H9 (cell line): ENCODE measurements at regions not wholly inside any gene's neighbourhood (a gene's known extent, or its start where the extent isn't known, plus 50 kb on each side); places are given as distances from the start of the nearest gene placed in this dataset.

Experiments
- DNase-seq: peaks from one replicate; pipeline ENCODE4 v3.0.0-alpha.2; 2017
- H2AFZ ChIP-seq: one replicate; pipeline ENCODE4 v1.6.1; 2013; ENCODE audit warnings: mild to moderate bottlenecking, low read length, control low read depth, moderate library complexity
- H2AK5ac ChIP-seq: 2 replicates; pipeline ENCODE4 v1.6.1; 2013; ENCODE audit warnings: low read length, control low read depth, mixed read lengths; ENCODE audit not compliant: insufficient read length
- H2BK120ac ChIP-seq: one replicate; pipeline ENCODE4 v1.6.1; 2013; ENCODE audit warnings: low read depth, mild to moderate bottlenecking, low read length, control low read depth, inconsistent platforms; ENCODE audit not compliant: poor library complexity, severe bottlenecking
- H2BK12ac ChIP-seq: 2 replicates; pipeline ENCODE4 v1.6.1; 2013; ENCODE audit warnings: low read length, control low read depth, mixed read lengths, low read depth; ENCODE audit not compliant: insufficient read length
- H2BK15ac ChIP-seq: 2 replicates; pipeline ENCODE4 v1.6.1; 2013; ENCODE audit warnings: low read depth, low read length, control low read depth
- H2BK20ac ChIP-seq: one replicate; pipeline ENCODE4 v1.6.1; 2013; ENCODE audit warnings: low read depth, mild to moderate bottlenecking, low read length, control low read depth, inconsistent platforms; ENCODE audit not compliant: poor library complexity, severe bottlenecking
- H2BK5ac ChIP-seq: 2 replicates; pipeline ENCODE4 v1.6.1; 2013; ENCODE audit warnings: low read length, control low read depth, mixed read lengths; ENCODE audit not compliant: insufficient read length
- H3K14ac ChIP-seq: 2 replicates; pipeline ENCODE4 v1.6.1; 2013; ENCODE audit warnings: low read length, control low read depth; ENCODE audit not compliant: insufficient read depth
- H3K18ac ChIP-seq: 2 replicates; pipeline ENCODE4 v1.6.1; 2013; ENCODE audit warnings: low read depth, mild to moderate bottlenecking, mixed read lengths, low read length, control low read depth; ENCODE audit not compliant: insufficient read length
- H3K23ac ChIP-seq: 2 replicates; pipeline ENCODE4 v1.6.1; 2013; ENCODE audit warnings: low read length, control low read depth, mixed read lengths, low read depth; ENCODE audit not compliant: insufficient read length
- H3K23me2 ChIP-seq: 2 replicates; pipeline ENCODE4 v1.6.1; 2013; ENCODE audit warnings: low read depth, mild to moderate bottlenecking, mixed read lengths, low read length, control low read depth; ENCODE audit not compliant: insufficient read length, poor library complexity, severe bottlenecking
- H3K27ac ChIP-seq: 2 replicates; pipeline ENCODE4 v1.5.1; 2013; ENCODE audit warnings: low read length, control low read depth, mixed read lengths, low read depth; ENCODE audit not compliant: insufficient read length
- H3K27me3 ChIP-seq: 2 replicates; pipeline ENCODE4 v1.6.1; 2013; ENCODE audit warnings: low read length, control low read depth, inconsistent platforms; ENCODE audit not compliant: insufficient read depth
- H3K4ac ChIP-seq: 2 replicates; pipeline ENCODE4 v1.6.1; 2013; ENCODE audit warnings: low read depth, mild to moderate bottlenecking, control low read depth, inconsistent platforms, low read length, moderate library complexity
- H3K4me1 ChIP-seq: 2 replicates; pipeline ENCODE4 v1.6.1; 2013; ENCODE audit warnings: low read length, control low read depth, inconsistent platforms; ENCODE audit not compliant: insufficient read depth
- H3K4me2 ChIP-seq: 2 replicates; pipeline ENCODE4 v1.6.1; 2013; ENCODE audit warnings: low read length, control low read depth, mixed read lengths; ENCODE audit not compliant: insufficient read length, insufficient read depth
- H3K56ac ChIP-seq: 2 replicates; pipeline ENCODE4 v1.6.1; 2013; ENCODE audit warnings: low read depth, mild to moderate bottlenecking, mixed read lengths, low read length, control low read depth; ENCODE audit not compliant: insufficient read length
- H3K79me1 ChIP-seq: 2 replicates; pipeline ENCODE4 v1.6.1; 2013; ENCODE audit warnings: low read depth, mild to moderate bottlenecking, moderate library complexity, low read length, control low read depth, inconsistent platforms; ENCODE audit not compliant: insufficient read depth, poor library complexity, severe bottlenecking
- H3K79me2 ChIP-seq: 2 replicates; pipeline ENCODE4 v1.6.1; 2013; ENCODE audit warnings: low read length, control low read depth, inconsistent platforms; ENCODE audit not compliant: insufficient read depth
- H3K9ac ChIP-seq: 2 replicates; pipeline ENCODE4 v1.6.1; 2013; ENCODE audit warnings: low read length, control low read depth, mixed read lengths; ENCODE audit not compliant: insufficient read length; ENCODE audit errors: extremely low read depth
- H3K9me3 ChIP-seq: one replicate; pipeline ENCODE4 v1.6.1; 2013; ENCODE audit warnings: low read depth, low read length, inconsistent platforms; ENCODE audit not compliant: control insufficient read depth
- H3T11ph ChIP-seq: one replicate; pipeline ENCODE4 v1.6.1; 2013; ENCODE audit warnings: mild to moderate bottlenecking, low read length, control low read depth, inconsistent platforms
- H4K20me1 ChIP-seq: one replicate; pipeline ENCODE4 v1.6.1; 2013; ENCODE audit not compliant: control insufficient read depth, insufficient read length, insufficient read depth
- H4K5ac ChIP-seq: 2 replicates; pipeline ENCODE4 v1.6.1; 2013; ENCODE audit warnings: low read depth, mild to moderate bottlenecking, mixed read lengths, low read length, control low read depth; ENCODE audit not compliant: insufficient read length
- H4K8ac ChIP-seq: replicated peaks from 2 replicates; pipeline ENCODE4 v1.6.1; 2013; ENCODE audit warnings: low read length, control low read depth, mixed read lengths, low read depth; ENCODE audit not compliant: insufficient read length
- H4K91ac ChIP-seq: 2 replicates; pipeline ENCODE4 v1.6.1; 2013; ENCODE audit warnings: low read depth, mild to moderate bottlenecking, moderate library complexity, mixed read lengths, low read length, control low read depth; ENCODE audit not compliant: insufficient read length
- H3K27ac Mint-ChIP-seq, 3 experiments: 2 replicates in 2 of 3; 3 replicates in 1 of 3; pipeline ENCODE4 v1.8.0; 2020 to 2021; ENCODE audit warnings: mixed read lengths in 3 of 3, mild to moderate bottlenecking in 1 of 3, moderate library complexity in 1 of 3
- H3K27me3 Mint-ChIP-seq: 2 replicates; pipeline ENCODE4 v1.8.0; 2021; ENCODE audit warnings: low read depth, mild to moderate bottlenecking, moderate library complexity, mixed read lengths
- H3K36me3 Mint-ChIP-seq, 3 experiments: 2 replicates in 2 of 3; 3 replicates in 1 of 3; pipeline ENCODE4 v1.8.0; 2020 to 2021; ENCODE audit warnings: low read depth in 3 of 3, mixed read lengths in 3 of 3; ENCODE audit not compliant: insufficient read depth in 1 of 3
- H3K4me1 Mint-ChIP-seq, 2 experiments: 2 replicates each; pipeline ENCODE4 v1.8.0; 2020; ENCODE audit warnings: mixed read lengths in 2 of 2
- H3K4me3 Mint-ChIP-seq, 2 experiments: 2 replicates in 1 of 2; 3 replicates in 1 of 2; pipeline ENCODE4 v1.8.0; 2020 to 2021; ENCODE audit warnings: mild to moderate bottlenecking in 2 of 2, mixed read lengths in 2 of 2, moderate library complexity in 1 of 2
- H3K9me3 Mint-ChIP-seq, 2 experiments: 2 replicates in 1 of 2; 3 replicates in 1 of 2; pipeline ENCODE4 v1.8.0; 2020; ENCODE audit warnings: mild to moderate bottlenecking in 2 of 2, mixed read lengths in 2 of 2, moderate library complexity in 1 of 2
- CTCF ChIP-seq: fragments of 200-600 bp; sonication (generic); conservative IDR thresholded peaks from 3 replicates; pipeline ENCODE4 v1.8.0; 2021; ENCODE audit warnings: antibody characterized with exemption, mild to moderate bottlenecking
- WGBS: extraction: QIAGEN DNeasy Blood & Tissue Kit; methylation state at CpG from one replicate; pipeline ENCODE4 v1.1.7; 2013; ENCODE audit warnings: missing lambda C conversion rate, low lambda C conversion rate, mixed read lengths; ENCODE audit not compliant: insufficient read length; ENCODE audit errors: extremely low coverage; 5-methylcytosine and 5-hydroxymethylcytosine counted together

- Mint-ChIP-seq H3K27me3 (no peaks in the 10 kb centered on the region; the same call in 1 of the 2 replicates), H3K9me3 (peaks cover 12 to 14% of the 10 kb centered on the region in 2 experiments), H3K27ac (no peak overlapping the region), H3K36me3 (peaks cover 0 to 19% (median 2%) of the 10 kb centered on the region in 3 experiments; a peak in 4 of 7 replicates), H3K4me1 (peaks cover 18 to 23% of the 10 kb centered on the region in 2 experiments), H3K4me3 (no peak overlapping the region)
- H3K27me3 ChIP-seq: no peaks in the 10 kb centered on the region
- no peak overlapping the region for H3K14ac ChIP-seq
- H2BK15ac ChIP-seq: no peak overlapping the region
- H3K4me1 ChIP-seq: peaks cover 3% of the 10 kb centered on the region; the same call in 1 of the 2 replicates
- no peak overlapping the region for H4K5ac ChIP-seq
- no peaks in the 10 kb centered on the region for H4K20me1 ChIP-seq
- H3K4me2 ChIP-seq: no peak overlapping the region
- no peak overlapping the region for H3K9ac ChIP-seq
- H2BK20ac ChIP-seq: no peak overlapping the region
- no peak overlapping the region for H2BK12ac ChIP-seq
- H2BK5ac ChIP-seq: no peak overlapping the region
- no peak overlapping the region for H3K18ac ChIP-seq
- no peaks in the 10 kb centered on the region for H3K79me2 ChIP-seq
- WGBS: no CpG with 5 or more reads among the region's 8 CpGs
- H3K4ac ChIP-seq: no peak overlapping the region
- DNase-seq: no peak
- H3K79me1 ChIP-seq: no peaks in the 10 kb centered on the region
- no peaks in the 10 kb centered on the region for H3K23me2 ChIP-seq
- no peak overlapping the region for H2AK5ac ChIP-seq
- no peak overlapping the region for H2BK120ac ChIP-seq
- H4K8ac ChIP-seq: no peak overlapping the region
- no peak overlapping the region for H4K91ac ChIP-seq
- no peak overlapping the region for H3K23ac ChIP-seq
- no peak overlapping the region for H3K27ac ChIP-seq
- no peak overlapping the region for H3K56ac ChIP-seq
- no peak for TF ChIP-seq CTCF
- H3K9me3 ChIP-seq: no peaks in the 10 kb centered on the region
- H3T11ph ChIP-seq: no peak overlapping the region
- H2AFZ ChIP-seq: no peak overlapping the region
Observed at GRCh38 chr22:48797731-48798130, 1029.9 kb downstream of the BRD1 start.
